ENCODE measurements at regions not wholly inside any gene's neighbourhood (a gene's known extent, or its start where the extent isn't known, plus 50 kb on each side); places are given as distances from the start of the nearest gene placed in this dataset.
"Not testable (repeated sequence)": the region's sequence is repeated elsewhere in the genome, so short reads cannot be mapped to it uniquely, and the experiment has no call there.

GRCh38 chr6:93919365-93919764 lies 500.0 kb upstream of the EPHA7 start:
- in situ Hi-C loops (cut with MboI; ENCODE audit: low pct_unique_long_range_greater_than_20kb, low sequenced_read_pairs): no loop called here

GRCh38 chr6:93918258-93918657 lies 498.9 kb upstream of the EPHA7 start:
- DNase-seq: no peak
- in situ Hi-C loops (cut with MboI; ENCODE audit: low pct_unique_long_range_greater_than_20kb, low sequenced_read_pairs): no loop called here

More at GRCh38 chr6:93919365-93919764, 500.0 kb upstream of the EPHA7 start:
- DNase-seq: no peak

GRCh38 chr6:93917216-93917615 lies 497.9 kb upstream of the EPHA7 start:
- in situ Hi-C loops (cut with MboI; ENCODE audit: low pct_unique_long_range_greater_than_20kb, low sequenced_read_pairs): no loop called here
- no peak for DNase-seq

GRCh38 chr6:93916716-93917115 lies 497.4 kb upstream of the EPHA7 start:
- in situ Hi-C loops (cut with MboI; ENCODE audit: low pct_unique_long_range_greater_than_20kb, low sequenced_read_pairs): no loop called here
- no peak for DNase-seq

GRCh38 chr6:93915961-93916360 lies 496.6 kb upstream of the EPHA7 start:
- DNase-seq: no peak
- in situ Hi-C loops (cut with MboI; ENCODE audit: low pct_unique_long_range_greater_than_20kb, low sequenced_read_pairs): no loop called here

- in situ Hi-C loops (cut with MboI; ENCODE audit: low pct_unique_long_range_greater_than_20kb, low sequenced_read_pairs): no loop called here
- no peak for DNase-seq
Measured at GRCh38 chr6:93902517-93902916, 483.2 kb upstream of the EPHA7 start.

GRCh38 chr6:93900142-93900541 lies 480.8 kb upstream of the EPHA7 start:
- DNase-seq: no peak

GRCh38 chr6:93896081-93896480 lies 476.7 kb upstream of the EPHA7 start:
- in situ Hi-C loops (cut with MboI; ENCODE audit: low pct_unique_long_range_greater_than_20kb, low sequenced_read_pairs): no loop called here
- no peak for DNase-seq

More at GRCh38 chr6:93900142-93900541, 480.8 kb upstream of the EPHA7 start:
- in situ Hi-C loops (cut with MboI; ENCODE audit: low pct_unique_long_range_greater_than_20kb, low sequenced_read_pairs): no loop called here

GRCh38 chr6:93894521-93894920 lies 475.2 kb upstream of the EPHA7 start:
- no peak for DNase-seq
- in situ Hi-C loops (cut with MboI; ENCODE audit: low pct_unique_long_range_greater_than_20kb, low sequenced_read_pairs): no loop called here

GRCh38 chr6:93889713-93890112 lies 470.4 kb upstream of the EPHA7 start:
- in situ Hi-C loops (cut with MboI; ENCODE audit: low pct_unique_long_range_greater_than_20kb, low sequenced_read_pairs): no loop called here

GRCh38 chr6:93886416-93886815 lies 467.1 kb upstream of the EPHA7 start:
- in situ Hi-C loops (cut with MboI; ENCODE audit: low pct_unique_long_range_greater_than_20kb, low sequenced_read_pairs): no loop called here
- no peak for DNase-seq

More at GRCh38 chr6:93889713-93890112, 470.4 kb upstream of the EPHA7 start:
- no peak for DNase-seq

- in situ Hi-C loops (cut with MboI; ENCODE audit: low pct_unique_long_range_greater_than_20kb, low sequenced_read_pairs): no loop called here
Measured at GRCh38 chr6:93859971-93860370, 440.6 kb upstream of the EPHA7 start.

GRCh38 chr6:93858213-93858612 lies 438.9 kb upstream of the EPHA7 start:
- no peak for DNase-seq
- in situ Hi-C loops (cut with MboI; ENCODE audit: low pct_unique_long_range_greater_than_20kb, low sequenced_read_pairs): no loop called here

More at GRCh38 chr6:93859971-93860370, 440.6 kb upstream of the EPHA7 start:
- DNase-seq: no peak

- no peak for DNase-seq
- in situ Hi-C loops (cut with MboI; ENCODE audit: low pct_unique_long_range_greater_than_20kb, low sequenced_read_pairs): no loop called here
Measured at GRCh38 chr6:93849857-93850256, 430.5 kb upstream of the EPHA7 start.

GRCh38 chr6:93848031-93848742 lies 428.8 kb upstream of the EPHA7 start:
- in situ Hi-C loops (cut with MboI; ENCODE audit: low pct_unique_long_range_greater_than_20kb, low sequenced_read_pairs): no loop called here
- DNase-seq: no peak

- in situ Hi-C loops (cut with MboI; ENCODE audit: low pct_unique_long_range_greater_than_20kb, low sequenced_read_pairs): no loop called here
Measured at GRCh38 chr6:93842178-93842577, 422.8 kb upstream of the EPHA7 start.

GRCh38 chr6:93835451-93836145 lies 416.2 kb upstream of the EPHA7 start:
- in situ Hi-C loops (cut with MboI; ENCODE audit: low pct_unique_long_range_greater_than_20kb, low sequenced_read_pairs); DNase-seq: not testable (repeated sequence)

More at GRCh38 chr6:93842178-93842577, 422.8 kb upstream of the EPHA7 start:
- DNase-seq: no peak

- DNase-seq; in situ Hi-C loops (cut with MboI; ENCODE audit: low pct_unique_long_range_greater_than_20kb, low sequenced_read_pairs): not testable (repeated sequence)
Measured at GRCh38 chr6:93835026-93835425, 415.7 kb upstream of the EPHA7 start.

- DNase-seq; in situ Hi-C loops (cut with MboI; ENCODE audit: low pct_unique_long_range_greater_than_20kb, low sequenced_read_pairs): not testable (repeated sequence)
Measured at GRCh38 chr6:93833326-93833725, 414.0 kb upstream of the EPHA7 start.

- DNase-seq; in situ Hi-C loops (cut with MboI; ENCODE audit: low pct_unique_long_range_greater_than_20kb, low sequenced_read_pairs): not testable (repeated sequence)
Measured at GRCh38 chr6:93829757-93830156, 410.4 kb upstream of the EPHA7 start.
